Transverse colon (tissue), 4 donors: ENCODE measurements at regions not wholly inside any gene's neighbourhood (a gene's known extent, or its start where the extent isn't known, plus 50 kb on each side); places are given as distances from the start of the nearest gene placed in this dataset.

ENCODE experiments used
- EP300 ChIP-seq: sonication (generic); formaldehyde crosslinking; IDR thresholded peaks from one replicate; pipeline ENCODE4 v1.6.1; 2017; ENCODE audit warnings: antibody characterized with exemption, low read depth
- POLR2AphosphoS5 ChIP-seq, 3 donors: sonication (generic); formaldehyde crosslinking; IDR thresholded peaks; one replicate each; pipeline ENCODE4 v1.6.1; 2016; ENCODE audit warnings: antibody characterized with exemption in 3 of 3
- TF ChIP-seq, protein P1 (sequence below), 5 experiments: fragments of 200-600 bp in 3 of 5; fragments of 450-650 bp in 2 of 5; sonication (generic) in 3 of 5; IDR thresholded peaks; 1 replicate in 2 of 5; 2 replicates in 3 of 5; pipeline ENCODE4 v1.5.1; 2016 to 2017; ENCODE audit warnings: antibody characterized with exemption in 5 of 5, inconsistent platforms in 3 of 5, mild to moderate bottlenecking in 2 of 5, moderate library complexity in 1 of 5

DNA sequence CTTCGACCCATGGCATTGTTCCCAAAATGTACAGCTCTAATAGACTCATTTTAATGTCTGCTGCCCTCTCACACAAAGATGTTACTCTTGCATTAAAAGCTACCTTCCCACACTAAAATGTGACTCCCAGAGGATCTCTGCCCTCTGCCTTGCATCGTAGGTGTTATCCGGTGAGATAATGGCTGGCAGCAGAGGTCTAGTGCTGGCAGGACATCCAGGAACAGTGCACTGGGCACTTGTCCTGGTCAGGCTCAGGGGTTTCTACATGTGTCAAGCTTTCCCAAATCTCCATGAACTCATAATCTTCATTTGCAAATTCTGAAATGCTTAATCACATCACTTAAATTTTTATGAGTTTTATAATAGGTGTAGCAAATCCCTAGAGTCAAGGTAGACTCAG, 310.6 kb downstream of the LRRIQ3 start:
- TF ChIP-seq, protein P1, sequence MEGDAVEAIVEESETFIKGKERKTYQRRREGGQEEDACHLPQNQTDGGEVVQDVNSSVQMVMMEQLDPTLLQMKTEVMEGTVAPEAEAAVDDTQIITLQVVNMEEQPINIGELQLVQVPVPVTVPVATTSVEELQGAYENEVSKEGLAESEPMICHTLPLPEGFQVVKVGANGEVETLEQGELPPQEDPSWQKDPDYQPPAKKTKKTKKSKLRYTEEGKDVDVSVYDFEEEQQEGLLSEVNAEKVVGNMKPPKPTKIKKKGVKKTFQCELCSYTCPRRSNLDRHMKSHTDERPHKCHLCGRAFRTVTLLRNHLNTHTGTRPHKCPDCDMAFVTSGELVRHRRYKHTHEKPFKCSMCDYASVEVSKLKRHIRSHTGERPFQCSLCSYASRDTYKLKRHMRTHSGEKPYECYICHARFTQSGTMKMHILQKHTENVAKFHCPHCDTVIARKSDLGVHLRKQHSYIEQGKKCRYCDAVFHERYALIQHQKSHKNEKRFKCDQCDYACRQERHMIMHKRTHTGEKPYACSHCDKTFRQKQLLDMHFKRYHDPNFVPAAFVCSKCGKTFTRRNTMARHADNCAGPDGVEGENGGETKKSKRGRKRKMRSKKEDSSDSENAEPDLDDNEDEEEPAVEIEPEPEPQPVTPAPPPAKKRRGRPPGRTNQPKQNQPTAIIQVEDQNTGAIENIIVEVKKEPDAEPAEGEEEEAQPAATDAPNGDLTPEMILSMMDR (IDR thresholded peaks at IDR 0.05), result no peak
- TF ChIP-seq POLR2AphosphoS5 (IDR thresholded peaks at IDR 0.05) (no peak), EP300 (no peak)
